HepG2 (cell line): ENCODE measurements at regions not wholly inside any gene's neighbourhood (a gene's known extent, or its start where the extent isn't known, plus 50 kb on each side); places are given as distances from the start of the nearest gene placed in this dataset.

Experiments used
- ATAC-seq: fragments of 200-7000 bp; cut with Tn5 transposase; 3 replicates; pipeline ENCODE4 v1.9.1; 2020; ENCODE audit warnings: mild to moderate bottlenecking, moderate library complexity
- BruUV-seq: library from RNA; stranded (reverse); fragments of 400-500 nt; replicated peaks from 2 replicates; lab custom pipeline; 2021; lab: Mats Ljungman, UMichigan
- CTCF ChIA-PET: fragments of 300-600 bp; formaldehyde crosslinking; extraction: SDS; loops from one replicate; lab custom pipeline; 2021; ENCODE audit warnings: low total read pairs, inconsistent platforms, low intra/inter-chr PET ratio; lab: Yijun Ruan, JAX
- POLR2A ChIA-PET: fragments of 350-600 bp; sonication (Branson Sonifier 250); formaldehyde crosslinking; loops from one replicate; lab custom pipeline; 2020; ENCODE audit warnings: antibody characterized with exemption, inconsistent platforms; lab: Yijun Ruan, JAX
- DNase-seq: peaks from one replicate; pipeline ENCODE4 v3.0.0-alpha.2; 2015; ENCODE audit warnings: low spot score
- FAIRE-seq: peaks from 3 replicates; lab custom pipeline; 2011; peaks lifted over from hg19 to GRCh38; lab: Jason Lieb, UNC
- H2AFZ ChIP-seq: one replicate; pipeline ENCODE4 v1.6.1; 2011; ENCODE audit warnings: low read length, inconsistent platforms
- H3K27ac ChIP-seq: fragments of 300-600 bp; 3 replicates; pipeline ENCODE4 v1.8.0; 2011; ENCODE audit warnings: mixed run types, mild to moderate bottlenecking, mixed read lengths, low read length, inconsistent platforms; ENCODE audit not compliant: insufficient read depth; ENCODE audit errors: extremely low read length
- H3K27me3 ChIP-seq, 2 experiments: fragments of 200-600 bp in 1 of 2; 2 replicates in 1 of 2; 3 replicates in 1 of 2; pipeline versions ENCODE4 v1.6.0 to v1.8.0; 2011; ENCODE audit warnings: low read length in 2 of 2, mild to moderate bottlenecking in 2 of 2, moderate library complexity in 2 of 2, inconsistent platforms in 1 of 2; ENCODE audit not compliant: insufficient read depth in 2 of 2, control insufficient read depth in 1 of 2
- H3K36me3 ChIP-seq, 2 experiments: fragments of 200-600 bp in 1 of 2; replicated peaks in 1 of 2; 2 replicates in 1 of 2; 3 replicates in 1 of 2; pipeline versions ENCODE4 v1.5.1 to v1.8.0; 2011; ENCODE audit warnings: low read length in 2 of 2, inconsistent platforms in 1 of 2; ENCODE audit not compliant: insufficient read depth in 2 of 2, control insufficient read depth in 1 of 2
- H3K4me1 ChIP-seq: 2 replicates; pipeline ENCODE4 v1.5.1; 2012; ENCODE audit warnings: low read length, inconsistent platforms; ENCODE audit not compliant: insufficient read depth
- H3K4me2 ChIP-seq: 2 replicates; pipeline ENCODE4 v1.6.0; 2011; ENCODE audit warnings: low read depth, low read length, inconsistent platforms
- H3K4me3 ChIP-seq, 3 experiments: fragments of 200-600 bp in 1 of 3; sonication (generic), shearing (Covaris generic) in 1 of 3; replicated peaks in 1 of 3; 2 replicates each; pipeline ENCODE4 v1.5.1; 2011 to 2016; ENCODE audit warnings: low read length in 3 of 3, inconsistent platforms in 2 of 3, low read depth in 2 of 3, mild to moderate bottlenecking in 2 of 3, control low read depth in 1 of 3, mixed read lengths in 1 of 3; ENCODE audit not compliant: insufficient read depth in 1 of 3
- H3K79me2 ChIP-seq: one replicate; pipeline ENCODE4 v1.6.1; 2011; ENCODE audit warnings: low read length, inconsistent platforms; ENCODE audit not compliant: insufficient read depth
- H3K9ac ChIP-seq: 2 replicates; pipeline ENCODE4 v1.6.0; 2011; ENCODE audit warnings: mild to moderate bottlenecking, low read depth, low read length, inconsistent platforms; ENCODE audit not compliant: insufficient read depth
- H3K9me3 ChIP-seq: 2 replicates; pipeline ENCODE4 v1.5.1; 2012; ENCODE audit warnings: mild to moderate bottlenecking, low read length
- H4K20me1 ChIP-seq: 2 replicates; pipeline ENCODE4 v1.6.0; 2011; ENCODE audit warnings: inconsistent platforms, mild to moderate bottlenecking, low read length, moderate library complexity; ENCODE audit not compliant: insufficient read depth
- GLI4 ChIP-seq: sonication (generic); formaldehyde crosslinking; IDR thresholded peaks from 2 replicates; pipeline ENCODE4 v1.5.1; 2020; ENCODE audit warnings: missing genetic modification reagents, mild to moderate bottlenecking, moderate library complexity, borderline replicate concordance
- KDM5A ChIP-seq: fragments of 200-600 bp; sonication (generic); IDR thresholded peaks from 2 replicates; pipeline ENCODE4 v1.7.0; 2018; ENCODE audit warnings: antibody characterized with exemption, mild to moderate bottlenecking, low read length, borderline replicate concordance
- MXI1 ChIP-seq: IDR thresholded peaks from 3 replicates; pipeline ENCODE4 v1.6.1; 2012; ENCODE audit warnings: low read depth, low read length, inconsistent platforms, borderline replicate concordance
- NFE2 ChIP-seq: sonication (generic); formaldehyde crosslinking; IDR thresholded peaks from 2 replicates; pipeline ENCODE4 v1.4.0; 2020; ENCODE audit warnings: missing genetic modification reagents
- NR2F6 ChIP-seq, 2 experiments: IDR thresholded peaks; 2 replicates each; pipeline ENCODE4 v1.6.1; 2016; ENCODE audit warnings: antibody characterized with exemption in 1 of 2, mild to moderate bottlenecking in 1 of 2
- PRPF4 ChIP-seq: fragments of 200-400 bp; formaldehyde crosslinking; IDR thresholded peaks from 2 replicates; pipeline ENCODE4 v1.6.1; 2016; ENCODE audit warnings: low read length, low read depth; ENCODE audit not compliant: poor library complexity, severe bottlenecking
- ZNF224 ChIP-seq: sonication (generic); formaldehyde crosslinking; IDR thresholded peaks from 2 replicates; pipeline ENCODE4 v1.5.0; 2020; ENCODE audit warnings: mild to moderate bottlenecking, missing genetic modification reagents
- WGBS: methylation state at CpG from one replicate; pipeline ENCODE4 v1.1.6; 2017; ENCODE audit warnings: low lambda C conversion rate; 5-methylcytosine and 5-hydroxymethylcytosine counted together
- in situ Hi-C: cut with HindIII; loops from 2 replicates; pipeline ENCODE4 v1.10.0; 2017; ENCODE audit warnings: low pct_unique_long_range_greater_than_20kb; ENCODE audit not compliant: extremely low pct_ligation_motif_present
- intact Hi-C: fragments of 100-400 bp; cut with micrococcal nuclease; formaldehyde crosslinking; loops from one replicate; pipeline ENCODE4 v1.10.0; 2022; ENCODE audit not compliant: unreplicated experiment
- TF ChIP-seq, protein P1 (sequence below): sonication (generic); formaldehyde crosslinking; IDR thresholded peaks from 2 replicates; pipeline ENCODE4 v1.5.0; 2020; ENCODE audit warnings: missing genetic modification reagents, mild to moderate bottlenecking, borderline replicate concordance
- TF ChIP-seq, protein P2 (sequence below): IDR thresholded peaks from 2 replicates; pipeline ENCODE4 v1.6.1; 2016

DNA sequence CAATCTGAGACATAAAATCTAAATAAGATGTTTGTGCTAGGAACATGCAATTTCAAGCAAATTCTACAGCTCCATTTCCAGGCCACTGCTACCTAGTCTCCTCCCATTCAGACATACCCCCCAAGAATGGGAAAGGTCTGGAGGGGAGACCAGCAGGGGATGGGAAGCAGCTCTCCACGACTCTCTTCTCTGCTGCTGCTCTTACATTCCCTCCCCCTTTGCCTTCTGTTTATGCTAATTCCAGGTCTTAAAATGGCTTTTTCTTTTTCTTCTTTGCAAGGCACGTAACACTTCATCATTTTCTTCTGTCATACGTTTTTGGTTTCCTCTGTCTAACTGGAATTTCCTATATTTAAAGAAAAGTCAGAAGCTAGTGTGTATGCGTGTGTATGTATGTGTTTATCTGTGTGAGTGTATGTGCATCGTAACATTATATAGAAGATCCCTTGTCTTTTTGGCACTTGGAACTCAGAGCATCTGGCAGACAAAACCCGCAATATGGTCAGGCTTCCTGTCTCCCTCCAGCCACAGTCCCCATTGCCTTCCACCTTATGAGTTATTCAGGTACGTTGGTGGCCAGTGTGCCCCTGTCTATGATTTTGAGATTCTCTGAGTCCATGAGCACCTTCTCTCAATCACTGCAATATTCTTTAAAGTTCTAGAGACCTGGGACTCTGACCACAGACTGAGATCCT is 493.7 kb downstream of the BTBD3 start:
- Histone ChIP-seq H3K79me2 (no peaks in the 10 kb centered on the region), H3K4me2 (no peak overlapping the region), H3K9ac (no peak overlapping the region), H3K4me3 (no peak overlapping the region), H4K20me1 (no peaks in the 10 kb centered on the region), H3K4me1 (no peaks in the 10 kb centered on the region), H3K27me3 (no peaks in the 10 kb centered on the region), H3K27ac (no peak overlapping the region), H2AFZ (no peak overlapping the region), H3K9me3 (peaks cover 49% of the 10 kb centered on the region), H3K36me3 (no peaks in the 10 kb centered on the region)
- ATAC-seq (no peak), FAIRE-seq (no peak), DNase-seq (no peak)
- WGBS: 18% methylated on average over 7 of the region's 7 CpGs
- CTCF ChIA-PET: no interaction called here
- POLR2A ChIA-PET: no interaction called here
- intact Hi-C loops: no loop called here
- TF ChIP-seq KDM5A (no peak), NR2F6 (IDR thresholded peaks at IDR 0.05) (no peak), NR2F6 (CRISPR knock-in tag; IDR thresholded peaks at IDR 0.05) (no peak), ZNF224 (CRISPR knock-in tag) (no peak), MXI1 (no peak), NFE2 (CRISPR knock-in tag) (no peak), GLI4 (CRISPR knock-in tag) (no peak), PRPF4 (no peak)
- TF ChIP-seq, protein P1, sequence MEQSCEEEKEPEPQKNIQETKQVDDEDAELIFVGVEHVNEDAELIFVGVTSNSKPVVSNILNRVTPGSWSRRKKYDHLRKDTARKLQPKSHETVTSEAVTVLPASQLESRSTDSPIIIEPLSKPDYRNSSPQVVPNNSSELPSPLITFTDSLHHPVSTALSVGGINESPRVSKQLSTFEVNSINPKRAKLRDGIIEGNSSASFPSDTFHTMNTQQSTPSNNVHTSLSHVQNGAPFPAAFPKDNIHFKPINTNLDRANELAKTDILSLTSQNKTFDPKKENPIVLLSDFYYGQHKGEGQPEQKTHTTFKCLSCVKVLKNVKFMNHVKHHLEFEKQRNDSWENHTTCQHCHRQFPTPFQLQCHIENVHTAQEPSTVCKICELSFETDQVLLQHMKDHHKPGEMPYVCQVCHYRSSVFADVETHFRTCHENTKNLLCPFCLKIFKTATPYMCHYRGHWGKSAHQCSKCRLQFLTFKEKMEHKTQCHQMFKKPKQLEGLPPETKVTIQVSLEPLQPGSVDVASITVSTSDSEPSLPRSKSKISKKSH (CRISPR knock-in tag): no peak
- TF ChIP-seq, protein P2, sequence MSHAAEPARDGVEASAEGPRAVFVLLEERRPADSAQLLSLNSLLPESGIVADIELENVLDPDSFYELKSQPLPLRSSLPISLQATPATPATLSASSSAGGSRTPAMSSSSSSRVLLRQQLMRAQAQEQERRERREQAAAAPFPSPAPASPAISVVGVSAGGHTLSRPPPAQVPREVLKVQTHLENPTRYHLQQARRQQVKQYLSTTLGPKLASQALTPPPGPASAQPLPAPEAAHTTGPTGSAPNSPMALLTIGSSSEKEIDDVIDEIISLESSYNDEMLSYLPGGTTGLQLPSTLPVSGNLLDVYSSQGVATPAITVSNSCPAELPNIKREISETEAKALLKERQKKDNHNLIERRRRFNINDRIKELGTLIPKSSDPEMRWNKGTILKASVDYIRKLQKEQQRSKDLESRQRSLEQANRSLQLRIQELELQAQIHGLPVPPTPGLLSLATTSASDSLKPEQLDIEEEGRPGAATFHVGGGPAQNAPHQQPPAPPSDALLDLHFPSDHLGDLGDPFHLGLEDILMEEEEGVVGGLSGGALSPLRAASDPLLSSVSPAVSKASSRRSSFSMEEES (CRISPR knock-in tag): no peak
- no TSS peak for BruUV-seq
- in situ Hi-C loops: no loop called here
